OCI-LY1 (cell line): ENCODE measurements at regions not wholly inside any gene's neighbourhood (a gene's known extent, or its start where the extent isn't known, plus 50 kb on each side); places are given as distances from the start of the nearest gene placed in this dataset.

Source experiments
- CTCF ChIP-seq: fragments of 200-600 bp; sonication (generic), shearing (Covaris generic); IDR thresholded peaks from 2 replicates; pipeline ENCODE4 v1.5.1; 2017; ENCODE audit warnings: mild to moderate bottlenecking, antibody characterized with exemption, low read length, moderate library complexity, mixed read lengths
- EZH2 ChIP-seq: fragments of 200-600 bp; sonication (generic), shearing (Covaris generic); IDR thresholded peaks from 2 replicates; pipeline ENCODE4 v1.8.0; 2017; ENCODE audit warnings: borderline replicate concordance, mixed run types, mild to moderate bottlenecking, antibody characterized with exemption, low read length, moderate library complexity, mixed read lengths

GRCh38 chr6:168725802-168726201 lies 284.8 kb downstream of the SMOC2 start:
- TF ChIP-seq CTCF (no peak), EZH2 (no peak)
